Caco-2 (cell line): ENCODE measurements at regions not wholly inside any gene's neighbourhood (a gene's known extent, or its start where the extent isn't known, plus 50 kb on each side); places are given as distances from the start of the nearest gene placed in this dataset.

Experiments used
- BruUV-seq: library from RNA; stranded (reverse); fragments of 400-500 nt; replicated peaks from 2 replicates; lab custom pipeline; 2021; lab: Mats Ljungman, UMichigan
- CTCF ChIA-PET: fragments of 300-600 bp; sonication (Branson Sonifier 250); formaldehyde crosslinking; loops from one replicate; lab custom pipeline; 2022; ENCODE audit warnings: antibody characterized with exemption; lab: Charles Lee
- POLR2A ChIA-PET: fragments of 300-600 bp; sonication (Branson Sonifier 250); formaldehyde crosslinking; loops from one replicate; lab custom pipeline; 2022; ENCODE audit warnings: antibody characterized with exemption; lab: Charles Lee
- DNase-seq, 2 experiments: peaks; one replicate each; pipeline versions ENCODE4 v3.0.0 to v3.0.0-alpha.2; 2020 to 2022
- H3K27me3 ChIP-seq: replicated peaks from 2 replicates; pipeline ENCODE4 v1.6.0; 2011; ENCODE audit warnings: low read length; ENCODE audit not compliant: control insufficient read depth, insufficient read depth
- H3K36me3 ChIP-seq: 2 replicates; pipeline ENCODE4 v1.5.1; 2011; ENCODE audit warnings: low read length; ENCODE audit not compliant: control insufficient read depth, insufficient read depth
- H3K4me1 ChIP-seq: fragments of 250-450 bp; sonication (Bioruptor Pico); 2 replicates; pipeline ENCODE4 v1.5.1; 2020; ENCODE audit warnings: mild to moderate bottlenecking
- H3K4me3 ChIP-seq: 2 replicates; pipeline ENCODE4 v1.5.1; 2011; ENCODE audit warnings: low read depth, mild to moderate bottlenecking, control low read depth, low read length
- H3K9me3 ChIP-seq: fragments of 250-450 bp; sonication (Bioruptor Pico); 2 replicates; pipeline ENCODE4 v1.5.1; 2020; ENCODE audit warnings: mild to moderate bottlenecking, moderate library complexity
- H3K27ac Mint-ChIP-seq: one replicate; pipeline ENCODE4 v1.8.0; 2022; ENCODE audit warnings: mixed read lengths; ENCODE audit not compliant: unreplicated experiment
- H3K27me3 Mint-ChIP-seq: one replicate; pipeline ENCODE4 v1.8.0; 2022; ENCODE audit warnings: mixed read lengths; ENCODE audit not compliant: insufficient read depth, unreplicated experiment
- H3K36me3 Mint-ChIP-seq: one replicate; pipeline ENCODE4 v1.8.0; 2022; ENCODE audit warnings: mild to moderate bottlenecking, mixed read lengths; ENCODE audit not compliant: insufficient read depth, unreplicated experiment
- H3K4me1 Mint-ChIP-seq: one replicate; pipeline ENCODE4 v1.8.0; 2022; ENCODE audit warnings: low read depth, mixed read lengths; ENCODE audit not compliant: unreplicated experiment
- H3K4me3 Mint-ChIP-seq: one replicate; pipeline ENCODE4 v1.8.0; 2022; ENCODE audit warnings: mild to moderate bottlenecking, moderate library complexity, mixed read lengths; ENCODE audit not compliant: unreplicated experiment
- H3K9me3 Mint-ChIP-seq: one replicate; pipeline ENCODE4 v1.8.0; 2022; ENCODE audit warnings: mixed read lengths; ENCODE audit not compliant: unreplicated experiment
- intact Hi-C: fragments of 100-400 bp; cut with micrococcal nuclease; formaldehyde crosslinking; loops from one replicate; pipeline ENCODE4 v1.10.0; 2022; ENCODE audit not compliant: unreplicated experiment
- TF ChIP-seq, protein P1 (sequence below), 2 experiments: fragments of 200-600 bp in 1 of 2; IDR thresholded peaks; 1 replicate in 1 of 2; 2 replicates in 1 of 2; pipeline versions ENCODE4 v1.5.1 to v1.8.0; 2011 to 2022; ENCODE audit warnings: antibody characterized with exemption in 1 of 2, control low read depth in 1 of 2, inconsistent platforms in 1 of 2, low read depth in 1 of 2, low read length in 1 of 2, mild to moderate bottlenecking in 1 of 2, moderate library complexity in 1 of 2; ENCODE audit not compliant: insufficient read depth in 1 of 2, severe bottlenecking in 1 of 2, unreplicated experiment in 1 of 2

DNA sequence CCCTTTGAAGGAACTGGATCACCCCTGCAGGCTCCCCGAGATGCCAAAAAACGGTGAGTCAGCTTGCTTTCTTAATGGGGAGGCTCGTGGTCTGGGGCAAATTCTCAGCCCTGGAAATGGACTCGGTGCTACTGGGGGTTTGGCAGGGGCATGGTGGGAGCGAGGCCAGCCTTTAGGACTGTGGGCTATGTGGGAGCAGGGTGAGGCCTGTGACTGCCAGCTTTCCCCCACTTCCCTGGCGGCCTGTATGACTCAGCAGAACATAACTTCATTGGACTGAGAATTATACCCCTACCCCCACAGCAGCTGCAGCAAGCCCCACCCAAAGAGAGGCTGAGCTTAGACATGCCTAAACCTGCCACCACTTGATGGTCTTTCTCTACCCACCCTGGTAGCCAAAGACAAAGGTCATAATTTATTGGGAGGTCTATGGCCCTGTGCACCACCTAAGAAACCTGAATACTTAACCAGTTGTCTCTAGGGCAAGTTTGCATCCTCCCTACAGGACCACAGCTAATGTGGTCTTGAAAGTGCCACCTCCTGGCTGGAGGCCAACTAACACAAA lies 325.3 kb downstream of the TLE1 start:
- intact Hi-C loops = no loop called here
- Mint-ChIP-seq H3K9me3 (no peaks in the 10 kb centered on the region), H3K27ac (no peak overlapping the region), H3K36me3 (no peaks in the 10 kb centered on the region), H3K27me3 (no peaks in the 10 kb centered on the region), H3K4me3 (no peak overlapping the region), H3K4me1 (no peaks in the 10 kb centered on the region)
- H3K27me3 ChIP-seq = no peaks in the 10 kb centered on the region
- BruUV-seq = no TSS peak
- H3K9me3 ChIP-seq = no peaks in the 10 kb centered on the region
- no peaks in the 10 kb centered on the region for H3K36me3 ChIP-seq
- DNase-seq = no peak
- ChIA-PET CTCF (no interaction called here), POLR2A (no interaction called here)
- TF ChIP-seq, protein P1, sequence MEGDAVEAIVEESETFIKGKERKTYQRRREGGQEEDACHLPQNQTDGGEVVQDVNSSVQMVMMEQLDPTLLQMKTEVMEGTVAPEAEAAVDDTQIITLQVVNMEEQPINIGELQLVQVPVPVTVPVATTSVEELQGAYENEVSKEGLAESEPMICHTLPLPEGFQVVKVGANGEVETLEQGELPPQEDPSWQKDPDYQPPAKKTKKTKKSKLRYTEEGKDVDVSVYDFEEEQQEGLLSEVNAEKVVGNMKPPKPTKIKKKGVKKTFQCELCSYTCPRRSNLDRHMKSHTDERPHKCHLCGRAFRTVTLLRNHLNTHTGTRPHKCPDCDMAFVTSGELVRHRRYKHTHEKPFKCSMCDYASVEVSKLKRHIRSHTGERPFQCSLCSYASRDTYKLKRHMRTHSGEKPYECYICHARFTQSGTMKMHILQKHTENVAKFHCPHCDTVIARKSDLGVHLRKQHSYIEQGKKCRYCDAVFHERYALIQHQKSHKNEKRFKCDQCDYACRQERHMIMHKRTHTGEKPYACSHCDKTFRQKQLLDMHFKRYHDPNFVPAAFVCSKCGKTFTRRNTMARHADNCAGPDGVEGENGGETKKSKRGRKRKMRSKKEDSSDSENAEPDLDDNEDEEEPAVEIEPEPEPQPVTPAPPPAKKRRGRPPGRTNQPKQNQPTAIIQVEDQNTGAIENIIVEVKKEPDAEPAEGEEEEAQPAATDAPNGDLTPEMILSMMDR (IDR thresholded peaks at IDR 0.05; ENCODE audit: insufficient read depth in 1 of 2, low read depth in 1 of 2, low read length in 1 of 2, severe bottlenecking in 1 of 2, unreplicated experiment in 1 of 2) = no peak
- H3K4me3 ChIP-seq = no peak overlapping the region
- no peaks in the 10 kb centered on the region for H3K4me1 ChIP-seq

DNA sequence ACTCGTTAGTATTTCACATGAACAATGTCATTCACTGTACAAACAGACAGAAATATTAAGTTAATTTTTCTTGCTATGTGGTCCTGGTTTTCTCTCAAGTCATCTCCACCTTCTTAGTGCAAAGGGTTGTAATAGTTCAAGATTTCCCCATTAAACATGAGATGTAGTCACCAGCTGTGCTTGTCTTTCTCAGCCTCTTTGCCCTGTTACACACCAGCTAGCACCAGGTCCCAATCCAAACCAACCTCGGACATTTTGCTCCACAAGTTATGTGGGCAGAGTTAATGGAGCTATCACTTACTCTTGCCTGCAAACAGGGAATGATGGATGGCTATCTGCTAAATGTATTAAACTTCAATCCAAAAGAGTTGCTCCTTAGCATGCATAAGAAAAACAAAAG lies 328.1 kb downstream of the TLE1 start:
- Histone ChIP-seq H3K4me3 (no peak overlapping the region), H3K27me3 (no peaks in the 10 kb centered on the region), H3K36me3 (no peaks in the 10 kb centered on the region), H3K9me3 (no peaks in the 10 kb centered on the region), H3K4me1 (no peaks in the 10 kb centered on the region)
- POLR2A ChIA-PET = no interaction called here
- no peaks in the 10 kb centered on the region for H3K36me3 Mint-ChIP-seq
- CTCF ChIA-PET = no interaction called here
- H3K4me1 Mint-ChIP-seq = no peaks in the 10 kb centered on the region
- H3K9me3 Mint-ChIP-seq = no peaks in the 10 kb centered on the region
- H3K27me3 Mint-ChIP-seq = no peaks in the 10 kb centered on the region
- intact Hi-C loops = no loop called here
- no peak overlapping the region for H3K4me3 Mint-ChIP-seq
- H3K27ac Mint-ChIP-seq = no peak overlapping the region
- BruUV-seq = no TSS peak
- DNase-seq = no peak
- TF ChIP-seq, protein P1 (IDR thresholded peaks at IDR 0.05; ENCODE audit: insufficient read depth in 1 of 2, low read depth in 1 of 2, low read length in 1 of 2, severe bottlenecking in 1 of 2, unreplicated experiment in 1 of 2) = no peak

DNA sequence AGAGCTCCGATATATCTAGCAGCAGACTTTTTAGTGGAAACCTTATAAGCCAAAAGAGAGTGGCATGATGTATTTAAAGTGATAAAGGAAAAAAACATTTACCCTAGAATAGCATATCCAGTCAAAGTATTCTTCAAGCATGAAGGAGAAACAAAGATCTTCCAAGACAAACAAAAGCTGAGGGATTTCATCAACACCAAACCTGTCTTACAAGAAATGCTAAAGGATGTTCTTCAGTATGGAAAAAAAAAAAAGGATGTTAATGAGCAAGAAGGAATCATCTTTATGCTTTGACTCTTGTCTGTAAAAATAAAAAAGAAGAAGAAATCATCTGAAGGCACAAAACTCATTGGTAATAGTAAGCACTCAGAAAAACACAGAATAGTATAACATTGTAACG lies 338.2 kb downstream of the TLE1 start:
- Histone ChIP-seq H3K9me3 (no peaks in the 10 kb centered on the region), H3K27me3 (no peaks in the 10 kb centered on the region), H3K4me3 (no peak overlapping the region), H3K36me3 (no peaks in the 10 kb centered on the region), H3K4me1 (no peaks in the 10 kb centered on the region)
- ChIA-PET POLR2A (no interaction called here), CTCF (no interaction called here)
- Mint-ChIP-seq H3K27ac (no peak overlapping the region), H3K4me1 (no peaks in the 10 kb centered on the region), H3K9me3 (no peaks in the 10 kb centered on the region), H3K4me3 (no peak overlapping the region), H3K27me3 (no peaks in the 10 kb centered on the region), H3K36me3 (no peaks in the 10 kb centered on the region)
- intact Hi-C loops = no loop called here
- DNase-seq = no peak
- BruUV-seq = no TSS peak
- TF ChIP-seq, protein P1 (IDR thresholded peaks at IDR 0.05; ENCODE audit: insufficient read depth in 1 of 2, low read depth in 1 of 2, low read length in 1 of 2, severe bottlenecking in 1 of 2, unreplicated experiment in 1 of 2) = no peak
